MG63 (cell line): ENCODE measurements at regions not wholly inside any gene's neighbourhood (a gene's known extent, or its start where the extent isn't known, plus 50 kb on each side); places are given as distances from the start of the nearest gene placed in this dataset.
A peak's percentile ranks its signal among the peaks of the same experiment; 100 is the strongest.

ENCODE experiments used
- DNase-seq: peaks from one replicate; pipeline ENCODE4 v3.0.0-alpha.2; 2020
- H3K27me3 ChIP-seq: fragments of 250-450 bp; sonication (Bioruptor Pico); 2 replicates; pipeline ENCODE4 v1.5.1; 2020; ENCODE audit warnings: mild to moderate bottlenecking, moderate library complexity
- H3K36me3 ChIP-seq: fragments of 250-450 bp; sonication (Bioruptor Pico); 2 replicates; pipeline ENCODE4 v1.5.1; 2020; ENCODE audit warnings: mild to moderate bottlenecking, moderate library complexity
- H3K4me3 ChIP-seq: fragments of 250-450 bp; sonication (Bioruptor Pico); 2 replicates; pipeline ENCODE4 v1.5.1; 2020; ENCODE audit warnings: mild to moderate bottlenecking, moderate library complexity
- H3K9me3 ChIP-seq: fragments of 250-450 bp; sonication (Bioruptor Pico); 2 replicates; pipeline ENCODE4 v1.5.1; 2020; ENCODE audit warnings: mild to moderate bottlenecking, moderate library complexity

GRCh38 chr5:123671042-123671441 lies 159.1 kb downstream of the CSNK1G3 start:
- Histone ChIP-seq H3K27me3 (no peaks in the 10 kb centered on the region), H3K4me3 (no peak overlapping the region), H3K36me3 (no peaks in the 10 kb centered on the region), H3K9me3 (peaks cover 5% of the 10 kb centered on the region)
- peak; percentile 29 for DNase-seq
